GM19438 (cell line): ENCODE measurements at regions not wholly inside any gene's neighbourhood (a gene's known extent, or its start where the extent isn't known, plus 50 kb on each side); places are given as distances from the start of the nearest gene placed in this dataset.

Experiments used
- ATAC-seq: cut with Tn5 transposase; IDR thresholded peaks from one replicate; pipeline ENCODE4 v1.9.1; 2021; ENCODE audit warnings: low read depth; ENCODE audit not compliant: unreplicated experiment

- no peak for ATAC-seq
Measured at GRCh38 chr12:132408626-132409494, 79.5 kb upstream of the GALNT9 start.

- no peak for ATAC-seq
Measured at GRCh38 chr12:132407992-132408391, 78.6 kb upstream of the GALNT9 start.

- no peak for ATAC-seq
Measured at GRCh38 chr12:132407451-132407961, 78.1 kb upstream of the GALNT9 start.

- ATAC-seq, result no peak
Measured at GRCh38 chr12:132406493-132407450, 77.4 kb upstream of the GALNT9 start.

- ATAC-seq, result no peak
Measured at GRCh38 chr12:132405742-132406251, 76.4 kb upstream of the GALNT9 start.

- no peak for ATAC-seq
Measured at GRCh38 chr12:132404951-132405741, 75.8 kb upstream of the GALNT9 start.

- ATAC-seq, result no peak
Measured at GRCh38 chr12:132404435-132404855, 75.1 kb upstream of the GALNT9 start.

- ATAC-seq, result no peak
Measured at GRCh38 chr12:132403636-132404434, 74.4 kb upstream of the GALNT9 start.

- ATAC-seq, result no peak
Measured at GRCh38 chr12:132402831-132403416, 73.5 kb upstream of the GALNT9 start.

- ATAC-seq, result no peak
Measured at GRCh38 chr12:132401982-132402381, 72.6 kb upstream of the GALNT9 start.

- ATAC-seq, result no peak
Measured at GRCh38 chr12:132400011-132400641, 70.7 kb upstream of the GALNT9 start.

- ATAC-seq, result no peak
Measured at GRCh38 chr12:132399092-132400010, 70.0 kb upstream of the GALNT9 start.

- no peak for ATAC-seq
Measured at GRCh38 chr12:132398386-132398991, 69.1 kb upstream of the GALNT9 start.

- ATAC-seq, result no peak
Measured at GRCh38 chr12:132397934-132398385, 68.6 kb upstream of the GALNT9 start.

GRCh38 chr12:132397152-132397933, 68.0 kb upstream of the GALNT9 start:
- no peak for ATAC-seq

GRCh38 chr12:132396657-132397056, 67.3 kb upstream of the GALNT9 start:
- no peak for ATAC-seq
